WTC11 (cell line): ENCODE measurements at regions not wholly inside any gene's neighbourhood (a gene's known extent, or its start where the extent isn't known, plus 50 kb on each side); places are given as distances from the start of the nearest gene placed in this dataset.

ENCODE experiments used
- FOXK1 ChIP-seq: sonication (generic); formaldehyde crosslinking; IDR thresholded peaks from 2 replicates; pipeline ENCODE4 v1.8.0; 2022; ENCODE audit warnings: mild to moderate bottlenecking, moderate library complexity, missing genetic modification reagents
- NFYB ChIP-seq: sonication (generic); formaldehyde crosslinking; conservative IDR thresholded peaks from 2 replicates; pipeline ENCODE4 v1.8.0; 2022; ENCODE audit warnings: low read depth, missing genetic modification reagents
- TEAD4 ChIP-seq: sonication (generic); formaldehyde crosslinking; IDR thresholded peaks from 2 replicates; pipeline ENCODE4 v1.8.0; 2022; ENCODE audit warnings: mild to moderate bottlenecking, missing genetic modification reagents
- TF ChIP-seq, protein P1 (sequence below): fragments of 200-600 bp; IDR thresholded peaks from 2 replicates; pipeline ENCODE4 v1.8.0; 2022; ENCODE audit warnings: antibody characterized with exemption
- TF ChIP-seq, protein P2 (sequence below): fragments of 250-450 bp; sonication (Bioruptor Pico); IDR thresholded peaks from 2 replicates; pipeline ENCODE4 v1.8.0; 2021; ENCODE audit warnings: mild to moderate bottlenecking

DNA sequence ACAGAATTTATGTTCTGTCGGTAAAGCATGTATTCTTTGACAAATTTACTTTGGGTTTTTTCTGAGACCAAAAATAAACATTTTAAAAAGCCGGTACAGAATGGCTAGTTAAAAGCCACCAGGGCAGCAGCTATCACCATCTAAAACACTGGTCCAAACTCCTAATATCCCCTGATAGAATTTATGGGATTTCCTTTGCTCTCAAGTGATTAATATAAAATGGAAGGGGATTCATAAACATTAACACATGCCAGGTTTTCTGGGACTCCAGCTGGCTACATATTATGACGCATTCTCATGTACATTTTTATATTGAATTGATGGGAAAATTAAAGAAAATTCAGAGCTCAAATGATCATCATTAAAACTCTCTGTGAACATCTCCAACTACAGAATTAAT is 640.8 kb downstream of the C12orf50 start:
- TF ChIP-seq TEAD4 (CRISPR knock-in tag) (no peak), NFYB (CRISPR knock-in tag) (no peak), FOXK1 (CRISPR knock-in tag) (no peak)
- TF ChIP-seq, protein P1, sequence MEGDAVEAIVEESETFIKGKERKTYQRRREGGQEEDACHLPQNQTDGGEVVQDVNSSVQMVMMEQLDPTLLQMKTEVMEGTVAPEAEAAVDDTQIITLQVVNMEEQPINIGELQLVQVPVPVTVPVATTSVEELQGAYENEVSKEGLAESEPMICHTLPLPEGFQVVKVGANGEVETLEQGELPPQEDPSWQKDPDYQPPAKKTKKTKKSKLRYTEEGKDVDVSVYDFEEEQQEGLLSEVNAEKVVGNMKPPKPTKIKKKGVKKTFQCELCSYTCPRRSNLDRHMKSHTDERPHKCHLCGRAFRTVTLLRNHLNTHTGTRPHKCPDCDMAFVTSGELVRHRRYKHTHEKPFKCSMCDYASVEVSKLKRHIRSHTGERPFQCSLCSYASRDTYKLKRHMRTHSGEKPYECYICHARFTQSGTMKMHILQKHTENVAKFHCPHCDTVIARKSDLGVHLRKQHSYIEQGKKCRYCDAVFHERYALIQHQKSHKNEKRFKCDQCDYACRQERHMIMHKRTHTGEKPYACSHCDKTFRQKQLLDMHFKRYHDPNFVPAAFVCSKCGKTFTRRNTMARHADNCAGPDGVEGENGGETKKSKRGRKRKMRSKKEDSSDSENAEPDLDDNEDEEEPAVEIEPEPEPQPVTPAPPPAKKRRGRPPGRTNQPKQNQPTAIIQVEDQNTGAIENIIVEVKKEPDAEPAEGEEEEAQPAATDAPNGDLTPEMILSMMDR: no peak
- TF ChIP-seq, protein P2, sequence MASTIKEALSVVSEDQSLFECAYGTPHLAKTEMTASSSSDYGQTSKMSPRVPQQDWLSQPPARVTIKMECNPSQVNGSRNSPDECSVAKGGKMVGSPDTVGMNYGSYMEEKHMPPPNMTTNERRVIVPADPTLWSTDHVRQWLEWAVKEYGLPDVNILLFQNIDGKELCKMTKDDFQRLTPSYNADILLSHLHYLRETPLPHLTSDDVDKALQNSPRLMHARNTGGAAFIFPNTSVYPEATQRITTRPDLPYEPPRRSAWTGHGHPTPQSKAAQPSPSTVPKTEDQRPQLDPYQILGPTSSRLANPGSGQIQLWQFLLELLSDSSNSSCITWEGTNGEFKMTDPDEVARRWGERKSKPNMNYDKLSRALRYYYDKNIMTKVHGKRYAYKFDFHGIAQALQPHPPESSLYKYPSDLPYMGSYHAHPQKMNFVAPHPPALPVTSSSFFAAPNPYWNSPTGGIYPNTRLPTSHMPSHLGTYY (CRISPR knock-in tag): no peak
